Muscle of arm (tissue), 1 donor: ENCODE measurements at regions not wholly inside any gene's neighbourhood (a gene's known extent, or its start where the extent isn't known, plus 50 kb on each side); places are given as distances from the start of the nearest gene placed in this dataset.
"Not testable (repeated sequence)": the region's sequence is repeated elsewhere in the genome, so short reads cannot be mapped to it uniquely, and the experiment has no call there.

ENCODE experiments used
- DNase-seq: peaks from one replicate; pipeline ENCODE4 v3.0.0-alpha.2; 2013

GRCh38 chr12:25875661-25876060, 82.8 kb upstream of the RASSF8 start:
- no peak for DNase-seq

DNA sequence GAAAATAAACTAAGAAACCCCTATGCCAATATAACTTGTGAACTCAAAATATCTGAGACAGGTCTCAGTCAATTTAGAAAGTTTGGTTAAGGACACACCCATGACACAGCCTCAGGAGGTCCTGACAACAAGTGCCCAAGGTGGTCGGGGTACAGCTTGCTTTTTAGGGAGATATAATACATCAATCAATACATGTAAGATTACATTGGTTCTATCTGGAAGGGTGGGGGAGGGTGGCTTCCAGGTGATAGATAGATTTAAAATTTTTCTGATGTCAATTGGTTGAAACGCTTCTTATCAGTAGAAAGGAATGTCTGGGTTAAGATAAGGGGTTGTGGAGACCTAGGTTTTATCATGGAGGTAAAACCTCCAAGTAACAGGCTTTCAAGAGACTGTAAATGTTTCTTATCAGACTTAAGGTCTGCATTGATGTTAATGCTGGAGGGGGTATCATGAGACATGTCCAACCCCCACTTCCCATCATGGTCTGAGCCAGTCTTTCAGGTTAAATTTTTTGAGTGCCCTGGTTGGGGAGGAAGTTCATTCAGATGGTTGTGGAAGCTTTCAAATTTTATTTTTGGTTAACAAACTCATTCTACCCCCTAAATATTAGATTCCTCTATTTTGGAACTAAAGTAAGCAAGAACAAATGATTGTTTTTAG, 82.0 kb upstream of the RASSF8 start:
- DNase-seq = no peak

GRCh38 chr12:25877446-25877845, 81.0 kb upstream of the RASSF8 start:
- no peak for DNase-seq

DNA sequence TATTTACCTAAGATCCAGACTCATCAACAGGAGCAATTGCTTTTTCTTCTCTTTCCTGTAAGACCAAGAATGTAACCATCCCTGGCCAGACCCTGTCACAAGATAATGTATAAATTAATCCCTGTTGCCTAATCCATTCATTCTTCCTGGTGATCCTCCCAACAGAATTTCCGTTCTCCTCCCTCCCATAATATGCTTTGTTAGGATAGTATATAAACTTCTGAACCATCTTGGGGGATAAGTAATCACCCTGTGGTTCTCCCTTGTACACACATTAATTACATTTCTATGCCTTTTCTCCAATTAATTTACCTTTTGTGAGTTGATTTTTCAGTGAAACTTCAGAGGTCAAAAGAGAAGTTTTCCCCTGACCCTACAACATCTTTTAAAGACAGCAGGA, 76.2 kb upstream of the RASSF8 start:
- DNase-seq = no peak

- DNase-seq = no peak
These were observed 75.2 kb upstream of the RASSF8 start for GRCh38 chr12:25883026-25883916.

- DNase-seq = no peak
These were observed 74.2 kb upstream of the RASSF8 start for GRCh38 chr12:25884024-25884919.

DNA sequence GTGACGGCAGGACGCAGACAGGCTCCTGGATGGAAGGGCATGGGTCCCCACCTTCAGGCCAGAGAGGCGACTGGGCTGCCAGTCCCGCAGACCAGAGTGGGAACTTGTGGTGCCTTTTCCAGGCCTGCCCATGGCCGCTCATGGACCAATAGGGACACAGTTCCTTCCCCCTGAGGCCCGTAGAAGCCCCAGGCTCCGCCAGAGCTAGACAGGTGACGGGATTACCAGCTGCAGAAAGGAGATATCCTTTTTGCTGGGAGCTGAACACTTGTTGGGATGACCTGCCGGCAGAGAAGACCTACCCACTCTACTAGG, 73.6 kb upstream of the RASSF8 start:
- no peak for DNase-seq

DNA sequence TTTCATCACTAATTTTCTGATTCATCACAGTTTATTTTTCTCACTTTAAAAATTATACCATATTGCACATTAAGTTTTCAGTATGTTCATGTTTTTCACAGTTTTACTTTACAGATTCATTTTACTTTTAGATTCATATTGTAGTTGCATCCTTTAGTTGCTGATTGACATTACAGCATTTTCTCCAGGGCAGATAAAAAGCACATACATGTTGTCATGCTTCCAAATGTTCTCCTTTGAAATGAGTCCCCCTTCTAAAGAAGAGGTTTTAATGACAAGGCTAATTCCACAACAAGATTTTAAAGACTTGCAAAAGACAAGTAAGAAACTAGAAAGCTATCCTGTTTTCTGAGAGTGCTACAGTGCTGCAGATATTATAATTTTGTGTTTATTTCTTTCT, 72.1 kb upstream of the RASSF8 start:
- no peak for DNase-seq

GRCh38 chr12:25887367-25887766, 71.1 kb upstream of the RASSF8 start:
- no peak for DNase-seq

DNA sequence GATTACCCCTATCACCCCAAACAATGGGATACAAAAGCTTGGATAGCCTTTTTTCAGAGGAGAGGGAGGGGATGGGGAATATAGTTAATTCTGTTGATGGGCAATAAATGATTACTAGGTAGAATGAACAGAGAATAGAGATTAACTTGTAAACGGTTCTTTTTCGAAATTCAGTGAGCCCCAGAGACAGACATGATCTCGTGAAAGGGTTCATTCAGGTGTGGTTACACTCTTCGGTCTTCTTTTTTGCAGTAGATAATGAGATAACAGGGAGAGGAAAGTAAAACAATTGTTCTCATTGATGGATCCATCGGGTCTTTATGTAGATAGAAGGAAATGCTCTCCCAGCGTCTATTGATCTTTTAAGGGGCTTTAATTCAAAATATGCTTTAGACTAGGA, 69.3 kb upstream of the RASSF8 start:
- no peak for DNase-seq

- DNase-seq = not testable (repeated sequence)
These were observed 67.4 kb upstream of the RASSF8 start for GRCh38 chr12:25891095-25891494.

GRCh38 chr12:25894759-25895158, 63.7 kb upstream of the RASSF8 start:
- DNase-seq = no peak

DNA sequence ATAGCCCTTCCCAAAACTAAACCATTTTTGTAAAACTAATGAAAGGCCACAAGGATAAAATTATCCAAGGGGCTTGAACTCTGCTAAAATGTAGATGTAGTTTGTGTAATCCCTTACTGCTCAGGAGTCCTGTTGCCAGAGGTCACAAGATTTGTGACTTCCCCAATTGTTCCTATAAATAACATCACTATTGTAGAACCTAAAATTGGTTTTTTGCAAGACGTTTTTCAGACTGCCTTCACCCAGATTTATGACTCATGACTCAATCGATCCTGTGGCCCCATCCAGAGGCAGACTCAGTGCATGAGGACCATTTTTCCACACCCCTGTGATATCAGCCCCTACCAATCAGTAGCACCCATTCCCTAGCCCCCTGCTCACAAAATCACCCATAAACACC, 61.5 kb upstream of the RASSF8 start:
- no peak for DNase-seq

GRCh38 chr12:25903603-25904245, 54.8 kb upstream of the RASSF8 start:
- DNase-seq = no peak

GRCh38 chr12:25904442-25904841, 54.0 kb upstream of the RASSF8 start:
- DNase-seq = no peak

GRCh38 chr12:25906651-25907340, 51.7 kb upstream of the RASSF8 start:
- DNase-seq = no peak
